ENCODE measurements at regions not wholly inside any gene's neighbourhood (a gene's known extent, or its start where the extent isn't known, plus 50 kb on each side); places are given as distances from the start of the nearest gene placed in this dataset.

DNA sequence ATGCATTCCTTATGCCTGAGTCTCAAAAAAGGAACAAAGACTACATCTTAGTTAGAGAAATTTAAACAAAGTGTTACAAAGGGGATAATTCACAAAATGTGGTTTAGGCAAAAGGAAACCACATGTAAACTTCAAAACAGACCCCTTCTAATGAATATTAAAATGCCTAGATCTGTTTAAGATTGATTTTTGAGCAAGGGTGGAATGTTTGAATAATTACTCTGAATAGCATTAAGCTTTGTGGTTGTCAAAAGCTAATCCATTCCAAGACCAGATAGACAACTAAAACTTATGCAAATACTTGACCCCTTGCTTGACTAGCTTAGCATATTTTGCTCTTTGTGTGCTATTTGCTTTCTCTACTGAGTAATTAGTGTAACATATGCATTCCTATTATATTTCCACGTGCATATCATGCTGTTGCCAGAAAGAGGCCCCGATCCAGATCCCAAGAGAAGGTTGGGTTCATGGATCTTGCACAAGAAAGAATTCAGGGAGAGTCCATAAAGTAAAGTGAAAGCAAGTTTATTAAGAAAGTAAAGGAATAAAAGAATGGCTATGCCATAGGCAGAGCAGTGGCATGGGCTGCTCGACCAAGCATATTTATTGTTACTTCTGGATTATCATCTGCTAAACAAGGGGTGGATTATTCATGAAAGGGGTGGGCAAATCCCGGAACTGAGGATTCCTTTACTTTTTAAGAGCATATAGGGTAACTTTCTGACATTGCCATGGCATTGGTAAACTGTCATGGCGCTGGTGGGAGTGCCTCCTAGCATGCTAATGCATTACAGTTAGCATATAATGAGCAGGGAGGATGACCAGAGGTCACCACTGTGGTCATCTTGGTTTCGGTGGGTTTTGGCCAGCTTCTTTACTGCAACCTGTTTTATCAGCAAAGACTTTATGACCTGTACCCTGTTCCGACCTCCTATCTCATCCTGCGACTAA is 1193.4 kb upstream of the EYS start:
- no peak for DNase-seq (ENCODE audit: low spot score)
- TF ChIP-seq, protein P1, sequence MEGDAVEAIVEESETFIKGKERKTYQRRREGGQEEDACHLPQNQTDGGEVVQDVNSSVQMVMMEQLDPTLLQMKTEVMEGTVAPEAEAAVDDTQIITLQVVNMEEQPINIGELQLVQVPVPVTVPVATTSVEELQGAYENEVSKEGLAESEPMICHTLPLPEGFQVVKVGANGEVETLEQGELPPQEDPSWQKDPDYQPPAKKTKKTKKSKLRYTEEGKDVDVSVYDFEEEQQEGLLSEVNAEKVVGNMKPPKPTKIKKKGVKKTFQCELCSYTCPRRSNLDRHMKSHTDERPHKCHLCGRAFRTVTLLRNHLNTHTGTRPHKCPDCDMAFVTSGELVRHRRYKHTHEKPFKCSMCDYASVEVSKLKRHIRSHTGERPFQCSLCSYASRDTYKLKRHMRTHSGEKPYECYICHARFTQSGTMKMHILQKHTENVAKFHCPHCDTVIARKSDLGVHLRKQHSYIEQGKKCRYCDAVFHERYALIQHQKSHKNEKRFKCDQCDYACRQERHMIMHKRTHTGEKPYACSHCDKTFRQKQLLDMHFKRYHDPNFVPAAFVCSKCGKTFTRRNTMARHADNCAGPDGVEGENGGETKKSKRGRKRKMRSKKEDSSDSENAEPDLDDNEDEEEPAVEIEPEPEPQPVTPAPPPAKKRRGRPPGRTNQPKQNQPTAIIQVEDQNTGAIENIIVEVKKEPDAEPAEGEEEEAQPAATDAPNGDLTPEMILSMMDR (IDR thresholded peaks at IDR 0.05; ENCODE audit: extremely low read depth, missing control alignments) = no peak

DNA sequence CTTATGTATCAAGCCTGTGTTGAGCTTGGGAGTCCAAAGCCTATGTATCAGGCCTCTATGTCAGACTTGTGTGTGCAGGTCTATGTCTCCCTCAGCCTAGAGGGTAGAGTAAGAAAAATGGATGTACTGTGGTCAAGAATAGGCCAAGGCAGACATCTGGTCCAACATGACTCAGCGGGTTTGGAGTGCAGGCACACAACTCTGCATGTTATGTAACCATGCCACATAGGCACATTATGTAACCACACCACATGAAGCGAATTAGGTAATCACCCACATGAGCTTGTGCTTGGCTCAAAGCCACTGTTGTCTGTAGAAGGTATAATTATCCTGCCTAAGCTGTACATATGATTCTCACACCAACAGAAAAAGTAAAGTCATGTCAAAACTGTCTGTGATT is 1190.5 kb upstream of the EYS start:
- TF ChIP-seq, protein P1 (IDR thresholded peaks at IDR 0.05; ENCODE audit: extremely low read depth, missing control alignments) = no peak

DNA sequence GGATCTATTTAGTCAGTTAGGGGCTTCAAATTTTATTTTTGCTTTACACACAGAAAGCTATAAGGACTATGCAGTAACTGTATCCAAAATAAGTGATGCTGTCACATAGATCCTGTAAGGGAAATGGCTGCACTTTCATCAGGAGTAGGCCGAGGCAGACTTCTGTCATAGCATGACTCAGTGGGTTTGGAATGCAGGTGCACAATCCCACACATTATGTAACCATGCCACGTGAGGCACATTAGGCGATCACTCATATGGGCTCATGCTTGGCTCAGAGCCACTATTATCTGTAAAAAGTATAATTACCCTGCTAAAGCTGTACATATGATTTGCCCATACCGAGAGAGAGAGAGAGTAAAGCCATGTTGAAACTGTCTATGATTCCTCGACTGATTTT is 1189.4 kb upstream of the EYS start:
- no peak for DNase-seq (ENCODE audit: low spot score)
- TF ChIP-seq, protein P1 (IDR thresholded peaks at IDR 0.05; ENCODE audit: extremely low read depth, missing control alignments) = no peak

More for the DNA sequence above, 1190.5 kb upstream of the EYS start:
- no peak for DNase-seq (ENCODE audit: low spot score)

DNA sequence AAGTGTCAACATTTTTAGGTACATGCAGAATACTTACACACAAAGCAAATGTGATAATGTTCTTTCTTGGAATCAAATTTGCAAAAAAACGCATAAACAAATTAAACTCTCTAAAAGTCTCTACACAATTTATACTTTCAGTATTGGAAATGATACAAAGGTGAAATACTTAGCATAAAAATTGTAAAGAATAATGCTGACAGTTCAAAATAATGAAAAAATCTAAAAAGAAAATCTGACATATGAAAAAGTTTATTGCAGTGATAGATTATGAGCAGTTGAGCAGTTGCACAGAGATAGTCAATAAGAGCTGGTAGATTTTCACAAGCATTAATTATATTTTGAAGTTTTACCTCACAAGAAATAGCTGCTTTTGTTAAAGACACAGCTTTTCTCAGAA is 1176.4 kb upstream of the EYS start:
- DNase-seq (ENCODE audit: low spot score) = no peak
- TF ChIP-seq, protein P1 (IDR thresholded peaks at IDR 0.05; ENCODE audit: extremely low read depth, missing control alignments) = no peak

DNA sequence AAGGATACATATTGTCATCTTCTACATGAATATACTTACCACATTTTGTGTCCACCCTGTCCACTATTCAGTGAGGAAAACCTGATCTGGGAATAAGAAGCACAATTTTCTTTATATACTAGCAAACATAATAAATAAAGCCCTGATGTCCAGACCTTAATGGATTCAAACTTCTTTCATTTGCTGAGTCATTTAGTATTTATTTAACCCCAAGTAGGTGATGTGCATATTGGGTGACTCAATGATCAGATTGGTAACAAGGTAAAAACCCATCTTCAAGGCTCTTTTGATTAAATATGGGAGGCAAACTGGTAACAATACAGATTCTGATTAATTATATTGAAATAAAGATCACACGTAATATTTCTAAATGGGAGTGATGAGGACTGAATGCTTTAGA is 1159.8 kb upstream of the EYS start:
- DNase-seq (ENCODE audit: low spot score) = no peak
- TF ChIP-seq, protein P1 (IDR thresholded peaks at IDR 0.05; ENCODE audit: extremely low read depth, missing control alignments) = no peak

DNA sequence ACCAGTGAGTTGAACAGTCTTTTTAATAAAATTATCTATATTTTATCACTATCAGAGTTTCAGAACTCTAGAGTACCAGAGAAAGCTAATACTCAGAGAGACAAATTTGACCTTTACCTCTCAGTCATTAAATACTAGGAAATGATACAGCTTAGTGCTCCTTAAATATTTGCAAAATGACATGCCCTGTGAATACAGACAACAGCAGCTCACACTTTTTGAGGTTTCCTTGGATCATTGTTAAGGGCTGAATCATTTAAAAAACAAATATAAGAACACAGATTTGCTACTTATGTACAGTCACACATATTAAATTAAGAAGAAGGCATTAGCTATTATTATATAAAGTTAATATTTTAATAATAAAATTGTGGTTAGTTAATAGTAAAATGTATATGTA is 1158.7 kb upstream of the EYS start:
- TF ChIP-seq, protein P1 (IDR thresholded peaks at IDR 0.05; ENCODE audit: extremely low read depth, missing control alignments) = no peak
- no peak for DNase-seq (ENCODE audit: low spot score)

DNA sequence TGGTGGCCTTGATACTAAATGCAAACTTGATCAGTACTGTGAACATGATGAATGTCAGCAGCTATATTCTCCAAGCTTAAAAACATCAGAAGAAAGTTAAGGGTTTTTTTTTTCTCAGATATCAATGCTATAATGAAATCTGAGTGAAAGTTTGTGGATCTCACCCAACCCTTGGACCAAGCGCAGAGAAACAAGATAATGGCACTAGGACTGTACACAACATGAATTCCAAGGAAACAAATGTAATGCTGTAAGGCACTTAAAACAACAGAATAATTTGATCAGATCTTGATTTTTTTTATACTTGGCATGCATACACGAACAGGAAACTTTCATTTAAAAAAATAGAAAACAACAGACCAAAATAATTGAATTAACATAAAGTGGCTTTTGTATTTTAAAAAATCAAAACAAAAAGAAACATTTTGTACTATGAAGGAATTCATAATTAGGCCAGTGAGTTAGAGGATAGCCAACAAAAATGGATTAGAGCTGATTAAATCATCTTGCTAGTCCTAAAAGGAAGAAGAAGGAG is 1154.0 kb upstream of the EYS start:
- no peak for DNase-seq (ENCODE audit: low spot score)
- TF ChIP-seq, protein P1 (IDR thresholded peaks at IDR 0.05; ENCODE audit: extremely low read depth, missing control alignments) = no peak

Data from GM20000 (cell line).